ENCODE measurements at regions not wholly inside any gene's neighbourhood (a gene's known extent, or its start where the extent isn't known, plus 50 kb on each side); places are given as distances from the start of the nearest gene placed in this dataset.
"Not testable (repeated sequence)": the region's sequence is repeated elsewhere in the genome, so short reads cannot be mapped to it uniquely, and the experiment has no call there.

DNA sequence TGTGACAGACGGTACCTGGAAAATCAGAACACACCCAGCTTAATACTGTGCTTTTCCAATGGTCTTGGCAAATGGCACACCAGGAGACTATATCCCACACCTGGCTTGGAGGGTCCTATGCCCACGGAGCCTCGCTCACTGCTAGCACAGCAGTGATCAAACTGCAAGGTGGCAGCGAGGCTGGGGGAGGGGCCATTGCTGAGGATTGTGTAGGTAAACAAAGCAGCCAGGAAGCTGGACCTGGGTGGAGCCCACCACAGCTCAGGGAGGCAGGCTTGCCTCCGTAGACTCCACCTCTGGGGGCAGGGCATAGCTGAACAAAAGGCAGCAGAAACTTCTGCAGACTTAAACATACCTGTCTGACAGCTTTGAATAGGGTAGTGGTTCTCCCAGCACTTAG lies 498.0 kb downstream of the C12orf50 start:
- TF ChIP-seq, protein P1, sequence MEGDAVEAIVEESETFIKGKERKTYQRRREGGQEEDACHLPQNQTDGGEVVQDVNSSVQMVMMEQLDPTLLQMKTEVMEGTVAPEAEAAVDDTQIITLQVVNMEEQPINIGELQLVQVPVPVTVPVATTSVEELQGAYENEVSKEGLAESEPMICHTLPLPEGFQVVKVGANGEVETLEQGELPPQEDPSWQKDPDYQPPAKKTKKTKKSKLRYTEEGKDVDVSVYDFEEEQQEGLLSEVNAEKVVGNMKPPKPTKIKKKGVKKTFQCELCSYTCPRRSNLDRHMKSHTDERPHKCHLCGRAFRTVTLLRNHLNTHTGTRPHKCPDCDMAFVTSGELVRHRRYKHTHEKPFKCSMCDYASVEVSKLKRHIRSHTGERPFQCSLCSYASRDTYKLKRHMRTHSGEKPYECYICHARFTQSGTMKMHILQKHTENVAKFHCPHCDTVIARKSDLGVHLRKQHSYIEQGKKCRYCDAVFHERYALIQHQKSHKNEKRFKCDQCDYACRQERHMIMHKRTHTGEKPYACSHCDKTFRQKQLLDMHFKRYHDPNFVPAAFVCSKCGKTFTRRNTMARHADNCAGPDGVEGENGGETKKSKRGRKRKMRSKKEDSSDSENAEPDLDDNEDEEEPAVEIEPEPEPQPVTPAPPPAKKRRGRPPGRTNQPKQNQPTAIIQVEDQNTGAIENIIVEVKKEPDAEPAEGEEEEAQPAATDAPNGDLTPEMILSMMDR (IDR thresholded peaks at IDR 0.05; ENCODE audit: extremely low read depth in 1 of 2, insufficient read depth in 1 of 2, low read depth in 1 of 2, low read length in 2 of 2), result not testable (repeated sequence)
- TF ChIP-seq, protein P2, sequence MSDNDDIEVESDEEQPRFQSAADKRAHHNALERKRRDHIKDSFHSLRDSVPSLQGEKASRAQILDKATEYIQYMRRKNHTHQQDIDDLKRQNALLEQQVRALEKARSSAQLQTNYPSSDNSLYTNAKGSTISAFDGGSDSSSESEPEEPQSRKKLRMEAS (IDR thresholded peaks at IDR 0.05; ENCODE audit: insufficient read depth, insufficient read length), result not testable (repeated sequence)
- TF ChIP-seq EZH2 (IDR thresholded peaks at IDR 0.05; ENCODE audit: borderline replicate concordance, low read depth, low read length, severe bottlenecking); POLR2A (IDR thresholded peaks at IDR 0.05; ENCODE audit: low read depth, low read length); POLR2AphosphoS5 (IDR thresholded peaks at IDR 0.05; ENCODE audit: insufficient read depth, low read depth, low read length); FOS (IDR thresholded peaks at IDR 0.05; ENCODE audit: borderline replicate concordance, insufficient read depth, low read length): not testable (repeated sequence)

Measured in endothelial cell of umbilical vein (primary cell).